Mucosa of stomach (tissue), 1 donor: ENCODE measurements at regions not wholly inside any gene's neighbourhood (a gene's known extent, or its start where the extent isn't known, plus 50 kb on each side); places are given as distances from the start of the nearest gene placed in this dataset.

Experiments used
- H3K27me3 ChIP-seq: one replicate; pipeline ENCODE4 v1.7.0; 2013; ENCODE audit warnings: mild to moderate bottlenecking, low read length; ENCODE audit not compliant: control insufficient read depth, insufficient read depth
- H3K36me3 ChIP-seq: one replicate; pipeline ENCODE4 v1.7.0; 2013; ENCODE audit warnings: low read length; ENCODE audit not compliant: control insufficient read depth, insufficient read depth
- H3K4me1 ChIP-seq: one replicate; pipeline ENCODE4 v1.7.0; 2013; ENCODE audit warnings: mild to moderate bottlenecking, low read length; ENCODE audit not compliant: control insufficient read depth, insufficient read depth
- H3K4me3 ChIP-seq: one replicate; pipeline ENCODE4 v1.7.0; 2013; ENCODE audit warnings: low read length
- H3K9ac ChIP-seq: one replicate; pipeline ENCODE4 v1.7.0; 2013; ENCODE audit warnings: mild to moderate bottlenecking, low read length, moderate library complexity
- H3K9me3 ChIP-seq: one replicate; pipeline ENCODE4 v1.7.0; 2013; ENCODE audit warnings: mild to moderate bottlenecking, low read length, moderate library complexity; ENCODE audit not compliant: control insufficient read depth
- donor health status: Pancreatic carcinoma.

DNA sequence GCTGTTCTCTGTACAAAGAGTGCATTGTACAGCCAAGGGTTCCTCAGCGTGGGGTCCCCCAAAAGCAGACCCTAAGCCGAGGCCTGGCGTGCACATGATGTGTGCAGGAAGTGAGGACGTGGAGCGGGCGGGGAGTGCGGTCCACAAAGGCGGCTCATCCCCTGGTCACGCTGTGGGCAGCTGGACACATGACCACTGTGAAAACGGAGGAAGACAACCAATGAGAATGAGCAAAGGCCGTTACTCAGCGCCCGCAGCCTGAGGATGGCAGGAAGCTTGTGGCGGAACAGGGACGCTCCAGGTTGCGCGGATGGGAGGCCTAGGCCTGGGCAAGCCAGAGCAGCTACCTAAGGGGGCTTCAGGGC lies 1263.7 kb downstream of the BRD1 start:
- H3K4me1 ChIP-seq = no peaks in the 10 kb centered on the region
- H3K9ac ChIP-seq = no peak overlapping the region
- peaks cover 2% of the 10 kb centered on the region for H3K27me3 ChIP-seq
- H3K9me3 ChIP-seq = no peaks in the 10 kb centered on the region
- no peaks in the 10 kb centered on the region for H3K36me3 ChIP-seq
- H3K4me3 ChIP-seq = no peak overlapping the region

DNA sequence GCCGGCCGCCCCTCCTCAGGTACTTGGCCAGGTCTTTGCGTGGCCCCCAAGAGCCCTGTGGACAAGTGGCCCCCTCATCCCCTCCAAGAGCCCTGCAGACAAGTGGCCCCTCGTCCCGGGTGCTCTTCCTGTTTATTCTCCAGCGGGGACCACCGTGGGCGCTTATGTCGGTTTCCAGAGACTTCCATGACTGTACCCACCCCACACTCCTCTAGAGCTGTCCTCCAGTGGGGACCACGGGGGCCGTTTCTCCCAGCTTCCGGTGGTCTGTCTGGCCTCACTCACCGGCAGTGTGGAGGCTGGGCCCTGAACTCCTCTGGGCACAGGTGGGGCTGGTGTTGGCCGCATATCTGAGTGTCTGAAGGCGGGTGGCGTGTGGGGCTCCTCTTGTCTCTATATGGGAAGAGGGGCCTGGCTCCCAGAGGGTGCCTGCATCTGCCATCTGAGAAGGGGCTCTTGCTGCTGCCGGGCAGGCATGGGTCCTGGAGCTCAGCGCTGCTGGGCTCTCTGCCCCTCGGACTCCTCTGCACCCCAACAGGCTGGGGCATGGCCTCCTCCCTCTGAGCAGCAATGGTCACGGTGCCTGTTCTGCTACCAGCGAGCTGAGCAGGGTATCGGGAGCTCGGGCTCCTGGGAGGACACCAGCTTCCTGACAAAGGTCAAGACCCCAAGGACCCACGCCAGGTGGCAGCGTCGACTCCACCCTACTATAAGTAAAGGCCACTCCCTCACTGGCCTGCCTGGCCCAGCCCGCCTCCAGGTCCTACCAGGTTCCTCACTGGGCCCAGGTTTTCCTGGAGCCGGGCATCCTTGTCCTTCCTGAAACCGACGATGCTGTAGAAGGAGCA lies 1264.3 kb downstream of the BRD1 start:
- Histone ChIP-seq H3K4me3 (no peak overlapping the region), H3K9ac (no peak overlapping the region), H3K9me3 (no peaks in the 10 kb centered on the region), H3K4me1 (no peaks in the 10 kb centered on the region), H3K27me3 (peaks cover 2% of the 10 kb centered on the region), H3K36me3 (no peaks in the 10 kb centered on the region)

DNA sequence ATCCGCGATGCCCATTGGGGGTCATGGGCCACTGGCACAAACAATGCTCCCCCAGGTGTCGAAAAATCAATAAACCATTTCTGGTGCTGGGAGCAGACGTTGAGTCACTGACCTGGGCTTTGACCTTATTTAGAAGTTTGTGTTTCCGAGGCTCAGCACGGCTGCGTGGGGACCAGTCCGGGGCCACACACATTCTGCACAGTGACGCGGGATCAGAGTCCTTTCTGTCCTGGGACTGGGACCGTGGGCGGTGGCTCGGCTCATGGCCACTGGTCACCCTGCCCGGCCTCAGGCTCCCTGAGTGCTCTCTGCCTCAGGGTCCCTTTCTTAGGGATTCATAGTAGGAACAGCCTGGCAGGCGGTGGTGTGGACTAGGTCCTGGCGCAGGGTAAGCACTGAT lies 1266.0 kb downstream of the BRD1 start:
- H3K27me3 ChIP-seq = no peaks in the 10 kb centered on the region
- H3K4me3 ChIP-seq = no peak overlapping the region
- no peaks in the 10 kb centered on the region for H3K9me3 ChIP-seq
- no peak overlapping the region for H3K9ac ChIP-seq
- H3K36me3 ChIP-seq = no peaks in the 10 kb centered on the region
- no peaks in the 10 kb centered on the region for H3K4me1 ChIP-seq

- Histone ChIP-seq H3K36me3 (no peaks in the 10 kb centered on the region), H3K4me3 (no peak overlapping the region), H3K27me3 (no peaks in the 10 kb centered on the region), H3K4me1 (no peaks in the 10 kb centered on the region), H3K9me3 (no peaks in the 10 kb centered on the region), H3K9ac (no peak overlapping the region)
Measured at GRCh38 chr22:48560836-48561235, 1266.8 kb downstream of the BRD1 start.

GRCh38 chr22:48560389-48560751 lies 1267.3 kb downstream of the BRD1 start:
- Histone ChIP-seq H3K9me3 (no peaks in the 10 kb centered on the region), H3K27me3 (no peaks in the 10 kb centered on the region), H3K36me3 (no peaks in the 10 kb centered on the region), H3K9ac (no peak overlapping the region), H3K4me3 (no peak overlapping the region), H3K4me1 (no peaks in the 10 kb centered on the region)

DNA sequence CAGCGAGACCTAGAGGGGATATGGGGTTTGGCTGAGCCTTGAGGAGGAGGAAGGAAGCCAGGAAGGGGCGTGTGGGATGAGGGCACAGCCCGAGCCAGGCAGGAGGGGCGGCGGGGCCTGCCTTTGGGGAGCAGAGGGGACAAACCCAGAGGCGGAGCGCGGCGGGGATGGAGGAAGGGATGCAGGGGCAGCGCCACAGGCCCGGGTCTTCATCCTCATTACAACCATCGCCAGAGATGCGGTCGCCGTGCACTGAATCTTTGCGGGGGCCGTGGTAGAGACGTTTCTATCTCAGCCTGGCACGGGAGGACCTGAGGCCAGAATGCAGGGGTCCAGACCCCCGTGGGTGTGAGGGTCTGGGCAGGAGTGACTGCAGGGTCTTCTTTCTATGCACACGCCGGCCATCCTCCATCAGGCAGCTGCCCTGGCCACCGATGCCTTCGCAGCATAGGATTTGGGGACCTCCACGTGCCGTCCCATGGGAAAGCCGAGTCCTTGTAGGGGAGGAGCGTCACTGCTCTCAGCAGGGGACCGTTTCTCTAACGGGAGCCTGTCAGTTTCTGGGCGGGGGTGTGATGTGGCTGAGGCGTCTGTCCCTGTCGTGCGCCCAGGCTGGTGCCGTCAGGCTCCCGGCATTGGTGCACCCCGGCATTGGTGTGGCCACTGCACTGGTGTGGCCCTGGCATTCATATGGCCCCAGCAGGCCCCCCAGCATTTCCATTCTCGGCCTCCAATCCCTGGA lies 1267.9 kb downstream of the BRD1 start:
- Histone ChIP-seq H3K9ac (no peak overlapping the region), H3K4me1 (no peaks in the 10 kb centered on the region), H3K9me3 (no peaks in the 10 kb centered on the region)

DNA sequence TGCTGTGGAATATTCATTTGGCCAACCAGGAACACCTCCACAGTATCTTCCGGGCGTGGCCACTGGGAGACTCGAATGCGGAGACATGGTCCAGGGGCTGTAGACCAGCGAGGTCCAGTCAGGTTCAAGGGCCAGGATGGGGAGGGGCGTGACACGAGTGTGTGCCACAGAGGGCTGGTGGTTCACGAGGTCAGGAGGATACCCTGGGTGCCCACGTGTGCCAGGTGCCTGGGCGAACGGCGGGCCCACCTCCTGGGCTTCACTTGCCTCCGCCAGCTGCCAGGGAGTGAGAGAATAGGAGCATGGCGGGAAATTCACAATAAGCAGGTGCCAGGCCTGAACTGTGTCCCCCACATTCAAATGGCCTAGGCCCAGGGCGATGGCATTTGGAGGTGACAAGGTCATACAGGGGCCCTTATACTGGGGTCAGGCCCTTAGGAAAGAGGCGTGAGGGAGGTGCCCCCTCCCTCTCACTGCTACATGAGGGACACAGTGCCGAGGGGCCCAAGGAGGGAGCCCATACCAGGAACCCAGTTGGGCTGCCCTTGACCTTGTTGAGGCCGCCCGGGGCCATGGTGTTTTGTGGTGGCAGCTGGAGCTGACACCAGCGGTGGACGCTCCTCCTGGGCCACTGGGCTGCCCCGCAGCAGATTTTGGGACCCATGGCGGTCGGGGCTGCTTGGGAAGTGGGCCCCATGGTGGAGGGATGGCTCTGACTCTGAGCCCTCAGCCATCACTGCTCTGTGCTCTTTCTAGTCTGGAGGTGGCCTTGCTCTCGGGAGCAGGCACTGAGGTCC lies 1268.9 kb downstream of the BRD1 start:
- Histone ChIP-seq H3K9me3 (no peaks in the 10 kb centered on the region), H3K4me3 (no peak overlapping the region), H3K27me3 (no peaks in the 10 kb centered on the region), H3K4me1 (no peaks in the 10 kb centered on the region), H3K9ac (no peak overlapping the region), H3K36me3 (no peaks in the 10 kb centered on the region)

More for the DNA sequence above, 1267.9 kb downstream of the BRD1 start:
- no peaks in the 10 kb centered on the region for H3K36me3 ChIP-seq
- H3K4me3 ChIP-seq = no peak overlapping the region
- H3K27me3 ChIP-seq = no peaks in the 10 kb centered on the region

- H3K4me1 ChIP-seq = no peaks in the 10 kb centered on the region
- no peak overlapping the region for H3K9ac ChIP-seq
- H3K27me3 ChIP-seq = no peaks in the 10 kb centered on the region
- H3K4me3 ChIP-seq = no peak overlapping the region
- H3K9me3 ChIP-seq = no peaks in the 10 kb centered on the region
- no peaks in the 10 kb centered on the region for H3K36me3 ChIP-seq
Measured at GRCh38 chr22:48558016-48558415, 1269.7 kb downstream of the BRD1 start.

DNA sequence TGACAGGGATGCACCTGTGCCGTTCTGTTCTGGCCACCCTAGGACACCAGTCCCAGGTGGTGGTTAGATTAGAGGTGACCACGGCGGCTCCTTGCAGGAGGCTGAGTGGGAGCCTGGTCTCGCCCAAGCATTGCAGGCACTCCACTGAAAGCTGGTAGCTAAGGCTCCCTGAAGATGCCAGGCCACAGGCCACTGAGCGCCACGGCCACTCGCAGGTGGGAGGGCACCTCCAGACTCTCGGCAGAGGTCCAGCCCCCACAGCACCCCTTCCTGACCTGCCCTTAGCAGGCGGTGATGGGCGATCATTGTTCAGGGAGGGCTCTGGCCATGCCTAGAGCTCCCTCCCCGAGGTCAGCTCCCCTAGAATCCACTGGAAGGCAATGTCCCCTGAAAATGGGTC lies 1270.2 kb downstream of the BRD1 start:
- Histone ChIP-seq H3K4me3 (no peak overlapping the region), H3K36me3 (no peaks in the 10 kb centered on the region), H3K4me1 (no peaks in the 10 kb centered on the region), H3K27me3 (no peaks in the 10 kb centered on the region), H3K9me3 (no peaks in the 10 kb centered on the region), H3K9ac (no peak overlapping the region)

DNA sequence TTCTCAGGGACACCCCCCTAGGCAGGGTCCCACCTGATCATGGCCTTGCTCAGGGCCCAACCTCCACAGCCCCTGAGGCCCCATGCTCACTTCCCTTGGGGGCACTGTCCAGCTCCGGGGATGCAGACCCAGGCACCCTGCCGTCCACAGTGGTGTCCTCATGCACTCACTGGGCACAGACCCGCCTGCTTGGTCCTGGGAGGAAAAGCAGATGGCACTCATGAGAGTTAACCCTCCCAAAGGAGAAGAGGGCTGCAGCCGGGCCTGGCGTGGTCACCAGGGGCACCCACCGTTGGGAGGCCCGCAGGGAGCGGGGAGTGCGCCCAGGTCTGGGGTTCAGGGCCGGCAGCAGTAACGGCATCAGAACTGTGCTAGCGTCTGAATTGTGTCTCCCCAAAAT lies 1270.9 kb downstream of the BRD1 start:
- H3K9me3 ChIP-seq = no peaks in the 10 kb centered on the region
- no peaks in the 10 kb centered on the region for H3K36me3 ChIP-seq
- H3K4me1 ChIP-seq = no peaks in the 10 kb centered on the region
- H3K9ac ChIP-seq = no peak overlapping the region
- no peak overlapping the region for H3K4me3 ChIP-seq
- H3K27me3 ChIP-seq = peaks cover 3% of the 10 kb centered on the region

GRCh38 chr22:48556222-48556621 lies 1271.5 kb downstream of the BRD1 start:
- H3K27me3 ChIP-seq = peaks cover 3% of the 10 kb centered on the region
- no peaks in the 10 kb centered on the region for H3K4me1 ChIP-seq
- no peaks in the 10 kb centered on the region for H3K36me3 ChIP-seq
- no peaks in the 10 kb centered on the region for H3K9me3 ChIP-seq
- no peak overlapping the region for H3K9ac ChIP-seq
- no peak overlapping the region for H3K4me3 ChIP-seq

DNA sequence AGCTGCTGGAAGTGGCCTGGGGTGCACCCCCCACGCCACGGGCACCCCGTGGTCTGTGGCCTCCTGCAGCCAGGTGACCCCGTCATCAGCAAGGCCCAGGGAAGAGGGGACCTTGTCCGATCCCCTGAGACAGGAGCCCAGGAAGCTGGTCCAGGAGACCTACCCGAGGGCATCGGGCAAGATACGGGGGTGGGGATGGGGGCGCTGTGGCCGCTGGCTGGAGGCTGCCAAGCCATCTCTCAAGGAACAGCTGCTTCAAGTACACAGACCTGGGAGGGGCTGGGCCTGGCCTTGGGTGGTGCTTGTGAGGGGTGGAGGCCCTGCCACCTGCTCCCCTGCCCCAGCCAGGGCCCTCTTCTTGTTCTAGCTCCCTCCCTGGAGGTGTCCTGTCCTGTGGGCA lies 1272.1 kb downstream of the BRD1 start:
- H3K9ac ChIP-seq = no peak overlapping the region
- no peaks in the 10 kb centered on the region for H3K9me3 ChIP-seq
- H3K36me3 ChIP-seq = no peaks in the 10 kb centered on the region
- H3K27me3 ChIP-seq = peaks cover 3% of the 10 kb centered on the region
- no peak overlapping the region for H3K4me3 ChIP-seq
- H3K4me1 ChIP-seq = no peaks in the 10 kb centered on the region
